ENCODE measurements at regions not wholly inside any gene's neighbourhood (a gene's known extent, or its start where the extent isn't known, plus 50 kb on each side); places are given as distances from the start of the nearest gene placed in this dataset.

DNA sequence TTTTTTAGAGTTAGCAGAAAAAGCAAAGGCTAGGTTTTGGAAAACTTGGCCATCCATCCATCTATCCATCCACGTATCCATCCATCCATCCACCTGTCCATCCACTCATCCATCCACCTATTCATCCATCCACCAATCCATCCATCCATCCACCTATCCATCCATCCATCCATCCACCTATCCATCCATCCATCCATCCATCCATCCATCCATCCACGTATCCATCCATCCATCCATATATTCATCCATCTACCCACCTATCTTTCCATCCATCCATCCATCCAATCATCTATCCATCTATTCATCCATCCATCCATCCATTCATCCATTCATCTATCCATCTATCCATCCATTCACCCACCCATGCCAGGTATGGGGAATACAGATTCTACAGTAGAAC is 81.7 kb upstream of the MPP7 start:
- H3K9me3 Mint-ChIP-seq (ENCODE audit: unreplicated experiment): no peaks in the 10 kb centered on the region
- Histone ChIP-seq H3K9ac (ENCODE audit: low read length) (no peak overlapping the region), H3K27me3 (ENCODE audit: insufficient read depth, low read length) (peaks cover 4% of the 10 kb centered on the region), H3K4me2 (ENCODE audit: low read length) (no peak overlapping the region), H3K4me1 (ENCODE audit: insufficient read depth, low read length) (no peaks in the 10 kb centered on the region), H2AFZ (ENCODE audit: low read depth, low read length) (no peak overlapping the region), H3K9me3 (ENCODE audit: insufficient read depth, low read depth, low read length) (no peaks in the 10 kb centered on the region), H3K79me2 (ENCODE audit: insufficient read depth, low read length) (no peaks in the 10 kb centered on the region), H3K4me3 (ENCODE audit: insufficient read depth, low read depth, low read length) (no peak overlapping the region), H4K20me1 (ENCODE audit: insufficient read depth, low read length) (no peaks in the 10 kb centered on the region), H3K36me3 (ENCODE audit: insufficient read depth, low read length) (no peaks in the 10 kb centered on the region), H3K27ac (ENCODE audit: low read depth, low read length) (no peak overlapping the region)
- H3K4me1 Mint-ChIP-seq (ENCODE audit: low read depth, unreplicated experiment): peaks cover 4% of the 10 kb centered on the region
- no peak for DNase-seq (ENCODE audit: low read depth)
- no peak overlapping the region for H3K27ac Mint-ChIP-seq (ENCODE audit: unreplicated experiment)
- no peaks in the 10 kb centered on the region for H3K36me3 Mint-ChIP-seq (ENCODE audit: low read depth, unreplicated experiment)
- TF ChIP-seq CTCF (IDR thresholded peaks at IDR 0.05; ENCODE audit: insufficient read depth, low read depth, low read length) (no peak), EZH2 (IDR thresholded peaks at IDR 0.05; ENCODE audit: insufficient read depth, low read length) (no peak)
- no peak for FAIRE-seq
- peaks cover 3% of the 10 kb centered on the region for H3K27me3 Mint-ChIP-seq (ENCODE audit: low read depth, unreplicated experiment)
- no peak overlapping the region for H3K4me3 Mint-ChIP-seq (ENCODE audit: unreplicated experiment)

GRCh38 chr10:28385748-28386502 is 83.1 kb upstream of the MPP7 start:
- H3K27me3 ChIP-seq (ENCODE audit: insufficient read depth, low read length): peaks cover 1% of the 10 kb centered on the region
- H3K79me2 ChIP-seq (ENCODE audit: insufficient read depth, low read length): no peaks in the 10 kb centered on the region
- no peak overlapping the region for H2AFZ ChIP-seq (ENCODE audit: low read depth, low read length)
- peaks cover 4% of the 10 kb centered on the region for H3K4me1 Mint-ChIP-seq (ENCODE audit: low read depth, unreplicated experiment)
- no peak for FAIRE-seq
- H4K20me1 ChIP-seq (ENCODE audit: insufficient read depth, low read length): no peaks in the 10 kb centered on the region
- no peaks in the 10 kb centered on the region for H3K9me3 ChIP-seq (ENCODE audit: insufficient read depth, low read depth, low read length)
- no peak overlapping the region for H3K4me2 ChIP-seq (ENCODE audit: low read length)
- DNase-seq (ENCODE audit: low read depth): no peak
- TF ChIP-seq CTCF (IDR thresholded peaks at IDR 0.05; ENCODE audit: insufficient read depth, low read depth, low read length) (no peak), EZH2 (IDR thresholded peaks at IDR 0.05; ENCODE audit: insufficient read depth, low read length) (no peak)
- H3K9me3 Mint-ChIP-seq (ENCODE audit: unreplicated experiment): no peaks in the 10 kb centered on the region
- no peak overlapping the region for H3K9ac ChIP-seq (ENCODE audit: low read length)
- no peaks in the 10 kb centered on the region for H3K36me3 Mint-ChIP-seq (ENCODE audit: low read depth, unreplicated experiment)
- peaks cover 3% of the 10 kb centered on the region for H3K27me3 Mint-ChIP-seq (ENCODE audit: low read depth, unreplicated experiment)
- no peak overlapping the region for H3K4me3 ChIP-seq (ENCODE audit: insufficient read depth, low read depth, low read length)
- H3K4me3 Mint-ChIP-seq (ENCODE audit: unreplicated experiment): no peak overlapping the region
- no peaks in the 10 kb centered on the region for H3K36me3 ChIP-seq (ENCODE audit: insufficient read depth, low read length)
- H3K27ac Mint-ChIP-seq (ENCODE audit: unreplicated experiment): no peak overlapping the region
- H3K27ac ChIP-seq (ENCODE audit: low read depth, low read length): no peak overlapping the region
- H3K4me1 ChIP-seq (ENCODE audit: insufficient read depth, low read length): no peaks in the 10 kb centered on the region

GRCh38 chr10:28386503-28386868 is 83.6 kb upstream of the MPP7 start:
- no peaks in the 10 kb centered on the region for H3K36me3 Mint-ChIP-seq (ENCODE audit: low read depth, unreplicated experiment)
- H4K20me1 ChIP-seq (ENCODE audit: insufficient read depth, low read length): no peaks in the 10 kb centered on the region
- H3K27me3 ChIP-seq (ENCODE audit: insufficient read depth, low read length): no peaks in the 10 kb centered on the region
- no peak for TF ChIP-seq CTCF (IDR thresholded peaks at IDR 0.05; ENCODE audit: insufficient read depth, low read depth, low read length)
- TF ChIP-seq EZH2 (IDR thresholded peaks at IDR 0.05; ENCODE audit: insufficient read depth, low read length): no peak
- no peaks in the 10 kb centered on the region for H3K36me3 ChIP-seq (ENCODE audit: insufficient read depth, low read length)
- H3K4me2 ChIP-seq (ENCODE audit: low read length): no peak overlapping the region
- H2AFZ ChIP-seq (ENCODE audit: low read depth, low read length): no peak overlapping the region
- H3K27me3 Mint-ChIP-seq (ENCODE audit: low read depth, unreplicated experiment): peaks cover 3% of the 10 kb centered on the region
- FAIRE-seq (no peak), DNase-seq (ENCODE audit: low read depth) (no peak)
- no peaks in the 10 kb centered on the region for H3K4me1 ChIP-seq (ENCODE audit: insufficient read depth, low read length)
- peaks cover 4% of the 10 kb centered on the region for H3K4me1 Mint-ChIP-seq (ENCODE audit: low read depth, unreplicated experiment)
- H3K9me3 ChIP-seq (ENCODE audit: insufficient read depth, low read depth, low read length): no peaks in the 10 kb centered on the region
- no peak overlapping the region for H3K4me3 ChIP-seq (ENCODE audit: insufficient read depth, low read depth, low read length)
- no peak overlapping the region for H3K4me3 Mint-ChIP-seq (ENCODE audit: unreplicated experiment)
- H3K9ac ChIP-seq (ENCODE audit: low read length): no peak overlapping the region
- no peak overlapping the region for H3K27ac ChIP-seq (ENCODE audit: low read depth, low read length)
- no peaks in the 10 kb centered on the region for H3K79me2 ChIP-seq (ENCODE audit: insufficient read depth, low read length)
- H3K27ac Mint-ChIP-seq (ENCODE audit: unreplicated experiment): peak overlapping the region; percentile 16
- H3K9me3 Mint-ChIP-seq (ENCODE audit: unreplicated experiment): no peaks in the 10 kb centered on the region
